Right lobe of liver (tissue), 6 donors: ENCODE measurements at regions not wholly inside any gene's neighbourhood (a gene's known extent, or its start where the extent isn't known, plus 50 kb on each side); places are given as distances from the start of the nearest gene placed in this dataset.

Experiments used
- ATAC-seq, 4 donors: fragments of 200-7000 bp; cut with Tn5 transposase; one replicate each; pipeline ENCODE4 v1.9.1; 2020; ENCODE audit warnings: mild to moderate bottlenecking in 4 of 4, moderate library complexity in 4 of 4
- DNase-seq, 3 donors: peaks; one replicate each; pipeline ENCODE4 v3.0.0-alpha.2; 2020
- H3K27ac ChIP-seq, 3 donors: fragments of 200-600 bp; one replicate each; pipeline ENCODE4 v1.8.0; 2022
- H3K27me3 ChIP-seq, 2 donors: fragments of 200-600 bp; one replicate each; pipeline ENCODE4 v1.8.0; 2022
- H3K36me3 ChIP-seq, 4 donors: fragments of 200-600 bp; sonication (generic) in 1 of 4; one replicate each; pipeline versions ENCODE4 v1.5.1 to v1.8.0; 2017 to 2022; ENCODE audit warnings: control low read depth in 1 of 4
- H3K4me1 ChIP-seq, 4 donors: fragments of 200-600 bp; sonication (generic) in 1 of 4; one replicate each; pipeline versions ENCODE4 v1.5.1 to v1.8.0; 2017 to 2022; ENCODE audit warnings: control low read depth in 1 of 4
- H3K4me3 ChIP-seq, 3 donors: fragments of 200-600 bp; one replicate each; pipeline ENCODE4 v1.8.0; 2022
- H3K9me3 ChIP-seq, 4 donors: fragments of 200-600 bp; sonication (generic) in 1 of 4; one replicate each; pipeline versions ENCODE4 v1.5.1 to v1.8.0; 2017 to 2022; ENCODE audit warnings: control low read depth in 1 of 4
- CTCF ChIP-seq, 4 donors: fragments of 200-600 bp in 3 of 4; fragments of 450-650 bp in 1 of 4; IDR thresholded peaks; one replicate each; pipeline versions ENCODE4 v1.5.1 to v1.8.0; 2016 to 2022; ENCODE audit warnings: antibody characterized with exemption in 4 of 4, mild to moderate bottlenecking in 2 of 4
- POLR2A ChIP-seq: fragments of 450-650 bp; IDR thresholded peaks from one replicate; pipeline ENCODE4 v1.6.1; 2017; ENCODE audit warnings: antibody characterized with exemption, mild to moderate bottlenecking
- WGBS: methylation state at CpG from one replicate; pipeline ENCODE4 v1.1.6; 2018; ENCODE audit warnings: low coverage, low lambda C conversion rate; ENCODE audit not compliant: insufficient coverage; ENCODE audit errors: missing lambda C conversion rate; 5-methylcytosine and 5-hydroxymethylcytosine counted together
- intact Hi-C, 2 donors: fragments of 100-400 bp; cut with DNase I; formaldehyde crosslinking; loops; one replicate each; pipeline versions ENCODE4 v1.11.2 to v1.14.1; 2022
- donor health status: DM: no; HTN: yes; CAD: no.
- donor health status: DM: no; HTN: no; CAD: no.
- donor health status: DM: no; HTN: no; CAD: no.
- donor health status: DM: no; HTN: yes; CAD: no.
- donor health status: DM: no; HTN: yes; CAD: no.

- no peak overlapping the region for H3K27ac ChIP-seq
- no peaks in the 10 kb centered on the region for H3K4me1 ChIP-seq
- 85% methylated on average over 2 of the region's 2 CpGs for WGBS
- intact Hi-C loops = no loop called here
- no peak for ATAC-seq
- TF ChIP-seq CTCF (IDR thresholded peaks at IDR 0.05) (no peak), POLR2A (no peak)
- no peaks in the 10 kb centered on the region for H3K36me3 ChIP-seq
- no peaks in the 10 kb centered on the region for H3K9me3 ChIP-seq
- H3K27me3 ChIP-seq = no peaks in the 10 kb centered on the region
- H3K4me3 ChIP-seq = no peak overlapping the region
- DNase-seq = no peak
Measured at GRCh38 chr12:19576506-19577280, 137.4 kb downstream of the AEBP2 start.

- Histone ChIP-seq H3K4me1 (no peaks in the 10 kb centered on the region), H3K27ac (no peak overlapping the region), H3K9me3 (no peaks in the 10 kb centered on the region), H3K36me3 (no peaks in the 10 kb centered on the region), H3K27me3 (no peaks in the 10 kb centered on the region), H3K4me3 (no peak overlapping the region)
- TF ChIP-seq CTCF (IDR thresholded peaks at IDR 0.05) (no peak), POLR2A (no peak)
- intact Hi-C loops = no loop called here
- ATAC-seq (no peak), DNase-seq (no peak)
Measured at GRCh38 chr12:19577281-19577530, 137.9 kb downstream of the AEBP2 start.

GRCh38 chr12:19584732-19585131 is 145.4 kb downstream of the AEBP2 start:
- no peak for ATAC-seq
- H3K4me3 ChIP-seq = no peak overlapping the region
- no peak for DNase-seq
- no peak overlapping the region for H3K27ac ChIP-seq
- intact Hi-C loops = no loop called here
- no peaks in the 10 kb centered on the region for H3K4me1 ChIP-seq
- H3K9me3 ChIP-seq = no peaks in the 10 kb centered on the region
- H3K27me3 ChIP-seq = no peaks in the 10 kb centered on the region
- TF ChIP-seq POLR2A (no peak), CTCF (IDR thresholded peaks at IDR 0.05) (no peak)
- 96% methylated on average over 4 of the region's 4 CpGs for WGBS
- no peaks in the 10 kb centered on the region for H3K36me3 ChIP-seq

- ATAC-seq (no peak), DNase-seq (no peak)
- Histone ChIP-seq H3K27ac (no peak overlapping the region), H3K27me3 (no peaks in the 10 kb centered on the region), H3K36me3 (no peaks in the 10 kb centered on the region), H3K9me3 (no peaks in the 10 kb centered on the region), H3K4me3 (no peak overlapping the region), H3K4me1 (no peaks in the 10 kb centered on the region)
- WGBS = 79% methylated on average over 5 of the region's 5 CpGs
- TF ChIP-seq POLR2A = no peak
- no peak for TF ChIP-seq CTCF (IDR thresholded peaks at IDR 0.05)
- intact Hi-C loops = no loop called here
Measured at GRCh38 chr12:19588951-19589350, 149.7 kb downstream of the AEBP2 start.

GRCh38 chr12:19591951-19592350 is 152.7 kb downstream of the AEBP2 start:
- WGBS = 95% methylated on average over 3 of the region's 3 CpGs
- Histone ChIP-seq H3K27me3 (no peaks in the 10 kb centered on the region), H3K4me1 (no peaks in the 10 kb centered on the region), H3K36me3 (no peaks in the 10 kb centered on the region), H3K9me3 (no peaks in the 10 kb centered on the region), H3K27ac (no peak overlapping the region), H3K4me3 (no peak overlapping the region)
- TF ChIP-seq POLR2A = no peak
- no peak for TF ChIP-seq CTCF (IDR thresholded peaks at IDR 0.05)
- intact Hi-C loops = no loop called here
- ATAC-seq (no peak), DNase-seq (no peak)
